OCI-LY3 (cell line): ENCODE measurements at regions not wholly inside any gene's neighbourhood (a gene's known extent, or its start where the extent isn't known, plus 50 kb on each side); places are given as distances from the start of the nearest gene placed in this dataset.
"Not testable (repeated sequence)": the region's sequence is repeated elsewhere in the genome, so short reads cannot be mapped to it uniquely, and the experiment has no call there.

ENCODE experiments used
- H2AFZ ChIP-seq: fragments of 200-600, 300-600 bp; shearing (Covaris generic); 2 replicates; pipeline ENCODE4 v1.6.0; 2014; ENCODE audit warnings: antibody characterized with exemption, low read depth, low read length
- H3K27ac ChIP-seq: fragments of 200-600, 300-600 bp; sonication (generic); 2 replicates; pipeline ENCODE4 v1.5.1; 2014; ENCODE audit warnings: mild to moderate bottlenecking, low read length, moderate library complexity, mixed read lengths
- H3K27me3 ChIP-seq: fragments of 200-600, 300-600 bp; sonication (generic); 2 replicates; pipeline ENCODE4 v1.6.1; 2014; ENCODE audit warnings: low read depth, low read length, mixed read lengths
- H3K36me3 ChIP-seq: fragments of 200-600, 300-600 bp; sonication (generic); replicated peaks from 2 replicates; pipeline ENCODE3; 2014; ENCODE audit warnings: low read depth, low read length, mixed read lengths
- H3K4me1 ChIP-seq: fragments of 300-600, 200-600 bp; sonication (generic); 2 replicates; pipeline ENCODE4 v1.6.1; 2014; ENCODE audit warnings: low read length, mixed read lengths
- H3K4me2 ChIP-seq: fragments of 200-600, 300-600 bp; sonication (generic); 2 replicates; pipeline ENCODE4 v1.6.1; 2014; ENCODE audit warnings: low read length, mixed read lengths
- H3K4me3 ChIP-seq: fragments of 300-600, 200-600 bp; sonication (generic); 2 replicates; pipeline ENCODE4 v1.5.1; 2014; ENCODE audit warnings: antibody characterized with exemption, mild to moderate bottlenecking, low read length, moderate library complexity
- H3K79me2 ChIP-seq: fragments of 300-600, 200-600 bp; shearing (Covaris generic); 2 replicates; pipeline ENCODE4 v1.6.1; 2014; ENCODE audit warnings: mild to moderate bottlenecking, low read length, mixed read lengths
- H3K9ac ChIP-seq: fragments of 300-600, 200-600 bp; shearing (Covaris generic); 2 replicates; pipeline ENCODE4 v1.6.0; 2014; ENCODE audit warnings: mild to moderate bottlenecking, low read length, moderate library complexity
- H3K9me3 ChIP-seq: fragments of 200-600, 300-600 bp; shearing (Covaris generic); 2 replicates; pipeline ENCODE4 v1.6.1; 2014; ENCODE audit warnings: low read length, mixed read lengths; ENCODE audit not compliant: insufficient read depth
- H4K20me1 ChIP-seq: fragments of 200-600, 300-600 bp; sonication (generic); 2 replicates; pipeline ENCODE4 v1.6.1; 2016; ENCODE audit warnings: low read length, mixed read lengths; ENCODE audit not compliant: insufficient read depth
- CTCF ChIP-seq: fragments of 200-600, 300-600 bp; sonication (generic); IDR thresholded peaks from 2 replicates; pipeline ENCODE4 v1.5.1; 2014; ENCODE audit warnings: antibody characterized with exemption, low read length, low read depth
- EZH2phosphoT487 ChIP-seq: fragments of 200-600 bp; shearing (Covaris generic); IDR thresholded peaks from 2 replicates; pipeline ENCODE4 v1.6.1; 2018; ENCODE audit warnings: antibody characterized with exemption, mixed run types, low read depth

- TF ChIP-seq EZH2phosphoT487 = no peak
- no peak for TF ChIP-seq CTCF
- H3K4me2 ChIP-seq = no peak overlapping the region
- no peak overlapping the region for H3K4me3 ChIP-seq
- H3K27ac ChIP-seq = no peak overlapping the region
- no peaks in the 10 kb centered on the region for H4K20me1 ChIP-seq
- H3K79me2 ChIP-seq = no peaks in the 10 kb centered on the region
- H2AFZ ChIP-seq = no peak overlapping the region
- no peaks in the 10 kb centered on the region for H3K36me3 ChIP-seq
- no peaks in the 10 kb centered on the region for H3K4me1 ChIP-seq
- H3K9me3 ChIP-seq = no peaks in the 10 kb centered on the region
- H3K27me3 ChIP-seq = no peaks in the 10 kb centered on the region
- H3K9ac ChIP-seq = no peak overlapping the region
These were observed 308.2 kb upstream of the HTR1E start for GRCh38 chr6:86629123-86629522.

GRCh38 chr6:86619428-86619827, 317.9 kb upstream of the HTR1E start:
- H3K9me3 ChIP-seq = no peaks in the 10 kb centered on the region
- no peaks in the 10 kb centered on the region for H3K27me3 ChIP-seq
- H3K27ac ChIP-seq = no peak overlapping the region
- no peak overlapping the region for H3K4me2 ChIP-seq
- H3K36me3 ChIP-seq = no peaks in the 10 kb centered on the region
- no peak for TF ChIP-seq CTCF
- no peak for TF ChIP-seq EZH2phosphoT487
- H3K4me1 ChIP-seq = peaks cover 14% of the 10 kb centered on the region
- H4K20me1 ChIP-seq = no peaks in the 10 kb centered on the region
- H2AFZ ChIP-seq = no peak overlapping the region
- H3K79me2 ChIP-seq = no peaks in the 10 kb centered on the region
- no peak overlapping the region for H3K4me3 ChIP-seq
- H3K9ac ChIP-seq = no peak overlapping the region

- Histone ChIP-seq H3K9me3 (no peaks in the 10 kb centered on the region), H2AFZ (no peak overlapping the region), H3K27ac (peak overlapping the region; percentile 88), H3K4me2 (peak overlapping the region; percentile 50), H3K36me3 (no peaks in the 10 kb centered on the region), H3K4me3 (peak overlapping the region; percentile 37), H3K27me3 (no peaks in the 10 kb centered on the region), H3K9ac (peak overlapping the region; percentile 53; the same call in 1 of the 2 replicates), H3K4me1 (peaks cover 39% of the 10 kb centered on the region), H3K79me2 (no peaks in the 10 kb centered on the region), H4K20me1 (no peaks in the 10 kb centered on the region)
- TF ChIP-seq EZH2phosphoT487 (no peak), CTCF (no peak)
These were observed 322.0 kb upstream of the HTR1E start for GRCh38 chr6:86615299-86615698.

GRCh38 chr6:86609549-86610388, 327.6 kb upstream of the HTR1E start:
- H2AFZ ChIP-seq = no peak overlapping the region
- peaks cover 27% of the 10 kb centered on the region for H3K4me1 ChIP-seq
- no peaks in the 10 kb centered on the region for H3K36me3 ChIP-seq
- H3K4me3 ChIP-seq = no peak overlapping the region
- H3K79me2 ChIP-seq = no peaks in the 10 kb centered on the region
- no peak overlapping the region for H3K9ac ChIP-seq
- H3K27ac ChIP-seq = no peak overlapping the region
- H3K4me2 ChIP-seq = no peak overlapping the region
- TF ChIP-seq CTCF (no peak), EZH2phosphoT487 (no peak)
- no peaks in the 10 kb centered on the region for H4K20me1 ChIP-seq
- no peaks in the 10 kb centered on the region for H3K27me3 ChIP-seq
- no peaks in the 10 kb centered on the region for H3K9me3 ChIP-seq

- H3K4me3 ChIP-seq = not testable (repeated sequence)
These were observed 334.0 kb upstream of the HTR1E start for GRCh38 chr6:86603364-86603763.

GRCh38 chr6:86602093-86602492, 335.2 kb upstream of the HTR1E start:
- not testable (repeated sequence) for H4K20me1 ChIP-seq, H3K9ac ChIP-seq, H3K9me3 ChIP-seq, H3K4me2 ChIP-seq, H3K4me3 ChIP-seq, H3K79me2 ChIP-seq, H3K4me1 ChIP-seq, H3K36me3 ChIP-seq, H2AFZ ChIP-seq, H3K27ac ChIP-seq, H3K27me3 ChIP-seq

More at GRCh38 chr6:86603364-86603763, 334.0 kb upstream of the HTR1E start:
- H3K9me3 ChIP-seq, H3K9ac ChIP-seq, H3K4me1 ChIP-seq, H3K27me3 ChIP-seq, H3K36me3 ChIP-seq, H2AFZ ChIP-seq, H3K79me2 ChIP-seq, H4K20me1 ChIP-seq, H3K4me2 ChIP-seq, H3K27ac ChIP-seq: not testable (repeated sequence)
